Trophoblast cell (in vitro differentiated cells and primary cell): ENCODE measurements at regions not wholly inside any gene's neighbourhood (a gene's known extent, or its start where the extent isn't known, plus 50 kb on each side); places are given as distances from the start of the nearest gene placed in this dataset.

Experiments used
- DNase-seq, 2 donors: peaks; one replicate each; pipeline ENCODE4 v3.0.0-alpha.2; 2016
- H2AFZ ChIP-seq: 2 replicates; pipeline ENCODE4 v1.6.1; 2013; ENCODE audit warnings: low read length, moderate library complexity, mild to moderate bottlenecking; ENCODE audit not compliant: insufficient read depth, poor library complexity
- H2AK5ac ChIP-seq: 2 replicates; pipeline ENCODE4 v1.6.1; 2013; ENCODE audit warnings: mild to moderate bottlenecking, low read length
- H2BK120ac ChIP-seq: 2 replicates; pipeline ENCODE4 v1.6.1; 2013; ENCODE audit warnings: low read length, mild to moderate bottlenecking, moderate library complexity; ENCODE audit not compliant: insufficient read depth, poor library complexity
- H2BK12ac ChIP-seq: 2 replicates; pipeline ENCODE4 v1.6.1; 2013; ENCODE audit warnings: mild to moderate bottlenecking, low read length, moderate library complexity
- H2BK5ac ChIP-seq: 2 replicates; pipeline ENCODE4 v1.6.1; 2013; ENCODE audit warnings: low read length, low read depth, moderate library complexity, mild to moderate bottlenecking; ENCODE audit not compliant: poor library complexity
- H3K14ac ChIP-seq: 2 replicates; pipeline ENCODE4 v1.6.1; 2013; ENCODE audit warnings: mild to moderate bottlenecking, low read length
- H3K18ac ChIP-seq: 2 replicates; pipeline ENCODE4 v1.6.1; 2013; ENCODE audit warnings: mild to moderate bottlenecking, low read length
- H3K23ac ChIP-seq: 2 replicates; pipeline ENCODE4 v1.6.1; 2013; ENCODE audit warnings: low read length
- H3K27ac ChIP-seq: 2 replicates; pipeline ENCODE4 v1.5.1; 2013; ENCODE audit warnings: low read depth, mild to moderate bottlenecking, inconsistent platforms, low read length, moderate library complexity
- H3K27me3 ChIP-seq: 2 replicates; pipeline ENCODE4 v1.6.1; 2013; ENCODE audit warnings: inconsistent platforms, mild to moderate bottlenecking, low read length, moderate library complexity; ENCODE audit not compliant: insufficient read depth
- H3K36me3 ChIP-seq, 2 experiments: 1 replicate in 1 of 2; 2 replicates in 1 of 2; pipeline ENCODE4 v1.6.1; 2013; ENCODE audit warnings: low read length in 2 of 2, mild to moderate bottlenecking in 2 of 2, moderate library complexity in 1 of 2; ENCODE audit not compliant: insufficient read depth in 2 of 2, control insufficient read depth in 1 of 2
- H3K4ac ChIP-seq: 2 replicates; pipeline ENCODE4 v1.6.1; 2013; ENCODE audit warnings: low read depth, mild to moderate bottlenecking, low read length, moderate library complexity
- H3K4me1 ChIP-seq, 2 experiments: 1 replicate in 1 of 2; 2 replicates in 1 of 2; pipeline ENCODE4 v1.6.1; 2013; ENCODE audit warnings: low read length in 2 of 2, mild to moderate bottlenecking in 2 of 2, moderate library complexity in 1 of 2; ENCODE audit not compliant: insufficient read depth in 2 of 2, control insufficient read depth in 1 of 2
- H3K4me2 ChIP-seq: 2 replicates; pipeline ENCODE4 v1.6.1; 2013; ENCODE audit warnings: inconsistent platforms, mild to moderate bottlenecking, low read length, moderate library complexity
- H3K4me3 ChIP-seq: 2 replicates; pipeline ENCODE4 v1.5.1; 2013; ENCODE audit warnings: mild to moderate bottlenecking, low read depth, low read length, inconsistent platforms
- H3K79me1 ChIP-seq: one replicate; pipeline ENCODE4 v1.6.1; 2013; ENCODE audit warnings: low read length
- H3K79me2 ChIP-seq: 2 replicates; pipeline ENCODE4 v1.6.1; 2013; ENCODE audit warnings: low read length, mild to moderate bottlenecking; ENCODE audit not compliant: control insufficient read depth, insufficient read depth, poor library complexity
- H3K9ac ChIP-seq: 2 replicates; pipeline ENCODE4 v1.6.1; 2013; ENCODE audit warnings: mild to moderate bottlenecking, low read length
- H3K9me3 ChIP-seq: 2 replicates; pipeline ENCODE4 v1.6.1; 2013; ENCODE audit warnings: low read depth, mild to moderate bottlenecking, control low read depth, inconsistent platforms, low read length; ENCODE audit not compliant: insufficient read depth
- H4K12ac ChIP-seq: 2 replicates; pipeline ENCODE4 v1.6.1; 2013; ENCODE audit warnings: low read depth, mild to moderate bottlenecking, low read length, moderate library complexity
- H4K8ac ChIP-seq: 2 replicates; pipeline ENCODE4 v1.6.1; 2013; ENCODE audit warnings: low read depth, mild to moderate bottlenecking, low read length, moderate library complexity
- H4K91ac ChIP-seq: one replicate; pipeline ENCODE4 v1.6.1; 2013; ENCODE audit warnings: low read depth, mild to moderate bottlenecking, low read length, moderate library complexity
- WGBS: extraction: QIAGEN DNeasy Blood & Tissue Kit; methylation state at CpG from one replicate; pipeline ENCODE4 v1.1.7; 2013; ENCODE audit warnings: missing lambda C conversion rate; ENCODE audit not compliant: insufficient read length, insufficient coverage; ENCODE audit errors: extremely low coverage; 5-methylcytosine and 5-hydroxymethylcytosine counted together

GRCh38 chr2:221817052-221817451, 244.9 kb upstream of the EPHA4 start:
- no peaks in the 10 kb centered on the region for H3K36me3 ChIP-seq
- no CpG with 5 or more reads among the region's 4 CpGs for WGBS
- H3K18ac ChIP-seq, result no peak overlapping the region
- no peak overlapping the region for H3K9ac ChIP-seq
- H4K8ac ChIP-seq, result no peak overlapping the region
- H2AFZ ChIP-seq, result no peak overlapping the region
- H3K4me3 ChIP-seq, result no peak overlapping the region
- H3K4ac ChIP-seq, result no peak overlapping the region
- no peak overlapping the region for H2BK12ac ChIP-seq
- H3K4me1 ChIP-seq, result peaks cover 0 to 4% of the 10 kb centered on the region in 2 experiments
- H3K79me1 ChIP-seq, result no peaks in the 10 kb centered on the region
- H3K27ac ChIP-seq, result no peak overlapping the region
- no peaks in the 10 kb centered on the region for H3K27me3 ChIP-seq
- no peak overlapping the region for H3K14ac ChIP-seq
- H4K91ac ChIP-seq, result no peak overlapping the region
- no peak overlapping the region for H3K23ac ChIP-seq
- no peaks in the 10 kb centered on the region for H3K79me2 ChIP-seq
- no peak overlapping the region for H3K4me2 ChIP-seq
- no peaks in the 10 kb centered on the region for H3K9me3 ChIP-seq
- no peak overlapping the region for H4K12ac ChIP-seq
- H2BK120ac ChIP-seq, result no peak overlapping the region
- H2BK5ac ChIP-seq, result no peak overlapping the region
- DNase-seq, result peak; percentile 16 to 53
- H2AK5ac ChIP-seq, result no peak overlapping the region

- H3K4me1 ChIP-seq, result peaks cover 0 to 4% of the 10 kb centered on the region in 2 experiments
- H2AK5ac ChIP-seq, result no peak overlapping the region
- no peak overlapping the region for H3K4ac ChIP-seq
- H2BK12ac ChIP-seq, result no peak overlapping the region
- H3K27ac ChIP-seq, result no peak overlapping the region
- H3K36me3 ChIP-seq, result no peaks in the 10 kb centered on the region
- H2BK5ac ChIP-seq, result no peak overlapping the region
- H3K79me1 ChIP-seq, result no peaks in the 10 kb centered on the region
- H4K8ac ChIP-seq, result no peak overlapping the region
- no peak overlapping the region for H2AFZ ChIP-seq
- no peak overlapping the region for H2BK120ac ChIP-seq
- H3K9ac ChIP-seq, result no peak overlapping the region
- no CpG with 5 or more reads among the region's 9 CpGs for WGBS
- no peaks in the 10 kb centered on the region for H3K9me3 ChIP-seq
- no peak overlapping the region for H3K4me2 ChIP-seq
- H4K91ac ChIP-seq, result no peak overlapping the region
- H3K79me2 ChIP-seq, result no peaks in the 10 kb centered on the region
- H3K27me3 ChIP-seq, result no peaks in the 10 kb centered on the region
- no peak overlapping the region for H3K18ac ChIP-seq
- no peak overlapping the region for H4K12ac ChIP-seq
- no peak overlapping the region for H3K14ac ChIP-seq
- no peak overlapping the region for H3K4me3 ChIP-seq
- H3K23ac ChIP-seq, result no peak overlapping the region
- peak; percentile 70 to 80 for DNase-seq
These were observed 244.5 kb upstream of the EPHA4 start for GRCh38 chr2:221816566-221816965.

DNA sequence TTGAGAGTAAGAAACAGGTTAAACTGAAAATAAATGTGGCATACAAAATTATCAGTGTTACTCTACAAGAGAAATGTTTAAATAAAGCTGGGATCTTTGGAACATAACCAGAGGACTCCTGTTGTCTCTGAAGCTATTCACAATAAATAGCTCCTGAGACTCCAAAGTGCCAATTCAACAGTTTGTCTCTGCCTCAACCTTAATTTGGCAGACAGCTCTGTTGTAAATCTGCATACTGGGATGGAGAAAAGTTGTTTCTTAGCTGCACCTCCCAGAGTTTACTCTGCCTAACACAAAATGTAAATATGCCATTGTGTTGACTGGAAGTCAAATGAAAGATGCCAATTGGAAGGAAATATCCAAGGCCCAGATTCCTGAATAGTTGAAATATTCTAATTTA, 238.5 kb upstream of the EPHA4 start:
- H3K4me1 ChIP-seq, result no peaks in the 10 kb centered on the region
- H2AFZ ChIP-seq, result no peak overlapping the region
- H3K36me3 ChIP-seq, result no peaks in the 10 kb centered on the region
- H3K79me2 ChIP-seq, result no peaks in the 10 kb centered on the region
- H3K18ac ChIP-seq, result no peak overlapping the region
- H3K14ac ChIP-seq, result no peak overlapping the region
- no peaks in the 10 kb centered on the region for H3K9me3 ChIP-seq
- no peak overlapping the region for H2AK5ac ChIP-seq
- no peak overlapping the region for H2BK12ac ChIP-seq
- H3K4me2 ChIP-seq, result no peak overlapping the region
- H4K12ac ChIP-seq, result no peak overlapping the region
- H4K8ac ChIP-seq, result no peak overlapping the region
- DNase-seq, result no peak
- no peaks in the 10 kb centered on the region for H3K79me1 ChIP-seq
- H3K9ac ChIP-seq, result no peak overlapping the region
- H3K27ac ChIP-seq, result no peak overlapping the region
- no peaks in the 10 kb centered on the region for H3K27me3 ChIP-seq
- no peak overlapping the region for H3K4ac ChIP-seq
- no peak overlapping the region for H2BK5ac ChIP-seq
- H3K23ac ChIP-seq, result no peak overlapping the region
- H4K91ac ChIP-seq, result no peak overlapping the region
- H2BK120ac ChIP-seq, result no peak overlapping the region
- H3K4me3 ChIP-seq, result no peak overlapping the region

DNA sequence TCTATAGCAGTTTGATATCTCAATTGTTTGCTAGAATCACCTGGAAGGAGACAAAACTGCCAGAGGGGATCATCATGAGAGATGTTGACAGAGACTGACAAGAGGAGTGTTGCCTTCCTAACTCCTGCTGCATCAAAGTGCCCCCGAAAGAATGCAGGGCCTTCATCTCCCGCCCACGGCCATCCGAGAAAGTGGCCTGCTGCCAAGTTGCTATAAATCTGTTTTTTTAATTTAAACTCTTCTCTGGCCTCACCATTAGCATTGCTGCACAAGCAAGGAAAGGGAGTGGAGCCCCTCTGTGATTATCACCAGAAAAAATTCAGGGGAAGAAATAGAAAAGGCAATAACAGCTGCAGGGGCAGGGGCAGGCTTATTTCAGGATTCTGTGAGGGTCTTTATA, 238.1 kb upstream of the EPHA4 start:
- Histone ChIP-seq H3K4me3 (no peak overlapping the region), H2AK5ac (no peak overlapping the region), H2BK12ac (no peak overlapping the region), H2BK120ac (no peak overlapping the region), H3K27me3 (no peaks in the 10 kb centered on the region), H3K9ac (no peak overlapping the region), H4K91ac (no peak overlapping the region), H3K18ac (no peak overlapping the region), H3K9me3 (no peaks in the 10 kb centered on the region), H3K79me1 (no peaks in the 10 kb centered on the region), H3K4ac (no peak overlapping the region), H4K12ac (no peak overlapping the region), H3K36me3 (no peaks in the 10 kb centered on the region), H2BK5ac (no peak overlapping the region), H3K27ac (no peak overlapping the region), H4K8ac (no peak overlapping the region), H3K23ac (no peak overlapping the region), H3K4me1 (no peaks in the 10 kb centered on the region), H2AFZ (no peak overlapping the region), H3K14ac (no peak overlapping the region), H3K4me2 (no peak overlapping the region), H3K79me2 (no peaks in the 10 kb centered on the region)
- DNase-seq, result no peak
- no CpG with 5 or more reads among the region's 4 CpGs for WGBS
